Endothelial cell of umbilical vein (primary cell): ENCODE measurements at regions not wholly inside any gene's neighbourhood (a gene's known extent, or its start where the extent isn't known, plus 50 kb on each side); places are given as distances from the start of the nearest gene placed in this dataset.
"Not testable (repeated sequence)": the region's sequence is repeated elsewhere in the genome, so short reads cannot be mapped to it uniquely, and the experiment has no call there.

Source experiments
- POLR2A ChIP-seq: IDR thresholded peaks from 2 replicates; pipeline ENCODE4 v1.6.1; 2012; ENCODE audit warnings: low read depth, mild to moderate bottlenecking, control low read depth, low read length
- TF ChIP-seq, protein P1 (sequence below), 2 donors: IDR thresholded peaks; 1 replicate in 1 of 2; 2 replicates in 1 of 2; pipeline ENCODE4 v1.5.1; 2011; ENCODE audit warnings: low read length in 2 of 2, mild to moderate bottlenecking in 2 of 2, moderate library complexity in 2 of 2, control low read depth in 1 of 2, inconsistent platforms in 1 of 2, low read depth in 1 of 2; ENCODE audit not compliant: insufficient read depth in 1 of 2; ENCODE audit errors: extremely low read depth in 1 of 2

DNA sequence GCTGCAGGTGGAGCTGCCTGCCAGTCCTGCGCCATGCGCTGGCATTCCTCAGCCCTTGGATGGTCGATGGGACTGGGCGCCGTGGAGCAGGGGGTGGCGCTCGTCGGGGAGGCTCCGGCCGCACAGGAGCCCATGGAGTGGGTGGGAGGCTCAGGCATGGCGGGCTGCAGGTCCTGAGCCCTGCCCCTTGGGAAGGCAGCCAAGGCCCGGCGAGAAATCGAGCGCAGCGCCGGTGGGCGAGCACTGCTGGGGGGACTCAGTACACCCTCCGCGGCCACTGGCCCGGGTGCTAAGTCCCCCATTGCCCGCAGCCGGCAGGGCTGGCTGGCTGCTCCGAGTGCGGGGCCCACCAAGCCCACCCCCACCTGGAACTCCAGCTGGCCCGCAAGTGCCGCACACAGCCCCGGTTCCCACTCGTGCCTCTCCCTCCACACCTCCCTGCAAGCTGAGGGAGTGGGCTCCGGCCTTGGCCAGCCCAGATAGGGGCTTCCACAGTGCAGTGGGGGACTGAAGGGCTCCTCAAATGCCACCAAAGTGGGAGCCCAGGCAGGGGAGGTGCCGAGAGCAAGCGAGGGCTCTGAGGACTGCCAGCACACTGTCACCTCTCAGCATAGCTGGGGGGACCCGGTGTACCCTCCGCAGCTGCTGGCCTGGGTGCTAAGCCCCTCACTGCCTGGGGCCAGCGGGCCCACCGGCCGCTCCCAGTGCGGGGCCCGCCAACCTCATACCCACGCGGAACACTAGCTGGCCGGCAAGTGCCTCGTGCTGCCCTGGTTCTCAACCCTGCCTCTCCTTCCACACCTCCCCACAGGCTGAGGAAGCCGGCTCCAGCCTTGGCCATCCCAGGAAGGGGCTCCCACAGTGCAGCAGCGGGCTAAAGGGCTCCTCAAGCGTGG lies 742.7 kb downstream of the SOCS6 start:
- not testable (repeated sequence) for TF ChIP-seq POLR2A
- TF ChIP-seq, protein P1, sequence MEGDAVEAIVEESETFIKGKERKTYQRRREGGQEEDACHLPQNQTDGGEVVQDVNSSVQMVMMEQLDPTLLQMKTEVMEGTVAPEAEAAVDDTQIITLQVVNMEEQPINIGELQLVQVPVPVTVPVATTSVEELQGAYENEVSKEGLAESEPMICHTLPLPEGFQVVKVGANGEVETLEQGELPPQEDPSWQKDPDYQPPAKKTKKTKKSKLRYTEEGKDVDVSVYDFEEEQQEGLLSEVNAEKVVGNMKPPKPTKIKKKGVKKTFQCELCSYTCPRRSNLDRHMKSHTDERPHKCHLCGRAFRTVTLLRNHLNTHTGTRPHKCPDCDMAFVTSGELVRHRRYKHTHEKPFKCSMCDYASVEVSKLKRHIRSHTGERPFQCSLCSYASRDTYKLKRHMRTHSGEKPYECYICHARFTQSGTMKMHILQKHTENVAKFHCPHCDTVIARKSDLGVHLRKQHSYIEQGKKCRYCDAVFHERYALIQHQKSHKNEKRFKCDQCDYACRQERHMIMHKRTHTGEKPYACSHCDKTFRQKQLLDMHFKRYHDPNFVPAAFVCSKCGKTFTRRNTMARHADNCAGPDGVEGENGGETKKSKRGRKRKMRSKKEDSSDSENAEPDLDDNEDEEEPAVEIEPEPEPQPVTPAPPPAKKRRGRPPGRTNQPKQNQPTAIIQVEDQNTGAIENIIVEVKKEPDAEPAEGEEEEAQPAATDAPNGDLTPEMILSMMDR (IDR thresholded peaks at IDR 0.05; ENCODE audit: extremely low read depth in 1 of 2, insufficient read depth in 1 of 2, low read depth in 1 of 2, low read length in 2 of 2) = not testable (repeated sequence)
